Stimulated activated naive CD8-positive, alpha-beta T cell treated with anti-CD3 and anti-CD28 coated beads, Interleukin-15, Interleukin-2, amounts not matched to agents 100 U/mL and 50 U/mL, for 24 hours (primary cell): ENCODE measurements at regions not wholly inside any gene's neighbourhood (a gene's known extent, or its start where the extent isn't known, plus 50 kb on each side); places are given as distances from the start of the nearest gene placed in this dataset.

Experiments
- ATAC-seq: fragments of 150-1000 bp; cut with Tn5 transposase; one replicate; pipeline ENCODE4 v1.10.0; 2021
- DNase-seq: peaks from one replicate; pipeline ENCODE4 v3.0.0; 2021

GRCh38 chr2:103103678-103104077 is 341.8 kb downstream of the TMEM182 start:
- no peak for ATAC-seq
- DNase-seq, result no peak

- ATAC-seq (no peak), DNase-seq (no peak)
Measured at GRCh38 chr2:103119352-103119751, 357.5 kb downstream of the TMEM182 start.

DNA sequence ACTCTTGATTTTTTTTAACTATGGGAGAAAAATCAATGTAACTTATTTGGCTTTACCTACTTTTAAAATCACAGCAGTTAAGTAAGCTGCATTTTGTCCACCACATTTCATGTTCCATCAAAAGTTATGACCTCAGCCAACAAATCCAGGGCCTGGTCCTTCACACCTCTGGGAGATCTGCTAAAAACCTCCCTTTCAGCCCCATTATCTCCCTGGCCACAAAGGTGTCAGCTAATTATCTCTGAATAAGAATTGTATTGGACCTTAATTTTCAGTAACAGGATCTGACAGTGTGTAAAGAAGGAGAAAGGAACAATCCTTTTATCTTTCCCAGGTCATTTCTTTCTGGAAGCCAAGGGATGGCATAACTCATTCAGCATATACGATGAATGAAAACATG is 359.3 kb downstream of the TMEM182 start:
- ATAC-seq (no peak), DNase-seq (no peak)

- ATAC-seq (no peak), DNase-seq (no peak)
Measured at GRCh38 chr2:103123516-103123915, 361.7 kb downstream of the TMEM182 start.

- no peak for ATAC-seq
- no peak for DNase-seq
Measured at GRCh38 chr2:103130857-103131256, 369.0 kb downstream of the TMEM182 start.

DNA sequence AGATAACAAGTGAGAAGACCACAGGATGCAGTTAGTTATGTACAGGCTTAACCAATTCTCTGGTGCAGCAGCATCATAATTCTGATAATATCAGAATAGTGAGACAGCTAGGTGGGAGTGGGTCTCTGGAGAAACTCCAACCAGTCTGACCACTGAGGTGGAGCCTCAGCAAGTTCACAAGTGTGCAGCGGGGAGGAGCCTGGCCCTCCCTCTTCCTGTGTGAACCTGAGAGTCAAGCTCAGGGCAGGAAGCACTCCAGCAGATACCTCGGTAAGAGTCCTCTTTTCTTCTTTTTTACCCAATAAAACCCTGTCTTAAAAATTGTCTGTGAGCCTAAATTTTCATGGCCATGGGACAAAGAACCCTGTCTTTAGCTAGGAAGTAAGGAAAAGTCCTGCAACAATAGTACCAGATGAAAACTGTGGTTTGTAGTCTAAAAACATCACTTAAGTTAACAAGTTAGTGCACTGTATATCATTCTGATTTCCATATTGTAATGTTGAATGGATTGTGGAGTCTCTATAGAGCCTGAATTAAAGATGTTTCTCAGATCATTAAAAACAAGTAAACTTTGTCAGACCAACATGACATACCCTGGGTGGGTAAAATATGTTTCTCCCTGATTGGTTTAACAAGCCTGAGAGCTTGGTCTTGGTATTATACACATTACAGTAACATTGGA is 370.8 kb downstream of the TMEM182 start:
- ATAC-seq (peak; percentile 23), DNase-seq (no peak)

GRCh38 chr2:103135679-103136078 is 373.8 kb downstream of the TMEM182 start:
- DNase-seq (no peak), ATAC-seq (no peak)

DNA sequence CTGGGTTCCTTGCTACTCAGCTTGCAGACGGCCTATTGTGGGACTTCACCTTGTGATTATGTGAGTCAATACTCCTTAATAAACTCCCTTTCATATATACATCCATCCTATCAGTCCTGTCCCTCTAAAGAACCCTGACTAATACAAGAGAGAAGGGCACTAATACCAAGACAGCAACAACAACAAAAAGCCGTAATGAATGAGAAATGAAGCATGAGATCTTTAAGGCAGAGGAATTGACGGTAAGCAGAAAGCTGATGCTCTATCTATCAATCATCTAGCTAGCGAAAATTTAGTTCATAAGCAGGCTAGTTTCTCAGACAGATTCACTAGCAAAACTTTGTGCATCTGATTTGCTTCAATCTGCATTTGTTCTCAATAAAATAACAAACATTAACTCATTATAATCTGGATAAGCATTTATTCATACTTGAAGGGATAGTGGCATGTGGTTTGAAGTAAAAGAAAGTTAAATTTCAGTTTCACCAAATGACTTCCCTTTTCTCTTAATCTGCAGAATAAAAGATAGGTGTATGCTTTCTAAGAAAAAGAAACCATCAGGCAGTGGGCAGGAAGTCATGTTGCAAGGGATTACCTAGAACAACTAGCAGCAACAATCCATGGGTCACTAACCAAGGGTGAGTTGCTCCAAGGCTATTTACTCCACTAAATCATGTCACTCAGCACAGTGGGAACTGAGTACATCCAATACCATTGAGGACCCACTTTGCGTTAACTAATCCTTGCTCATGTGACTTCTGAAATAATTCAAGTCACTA is 376.5 kb downstream of the TMEM182 start:
- DNase-seq (no peak), ATAC-seq (no peak)

DNA sequence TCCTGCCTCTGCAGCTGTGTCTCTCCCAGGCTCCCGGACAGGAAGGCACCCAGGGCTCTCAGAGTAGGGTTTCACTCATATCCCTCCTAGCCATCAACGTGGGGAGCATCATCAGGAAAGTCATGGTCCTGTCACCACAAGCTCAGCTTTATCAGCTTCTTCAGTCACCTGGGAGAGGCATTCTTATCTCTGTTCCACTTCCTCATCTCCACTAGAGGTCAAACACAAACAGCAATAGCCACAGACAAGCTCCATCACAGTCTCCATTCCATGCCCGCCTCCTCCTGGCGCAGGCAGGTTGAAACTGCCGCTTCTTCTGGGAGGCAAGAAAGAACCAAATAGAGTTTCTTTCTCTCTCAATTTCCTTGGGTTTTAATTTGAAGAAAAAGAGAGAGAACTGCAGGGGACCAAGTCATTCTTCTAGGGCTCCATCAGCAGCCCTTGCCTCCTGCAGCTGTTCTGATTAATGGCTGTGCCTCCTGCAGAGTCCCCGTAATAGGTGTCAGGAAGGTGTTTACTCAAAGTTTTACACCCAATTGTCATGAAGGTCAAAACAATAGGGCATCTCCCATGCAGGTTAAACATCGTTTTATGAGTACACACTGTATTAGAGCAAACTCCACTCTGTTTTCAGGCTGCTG is 377.9 kb downstream of the TMEM182 start:
- no peak for ATAC-seq
- DNase-seq, result no peak

- ATAC-seq (no peak), DNase-seq (no peak)
Measured at GRCh38 chr2:103144837-103145236, 383.0 kb downstream of the TMEM182 start.

- DNase-seq (no peak), ATAC-seq (no peak)
Measured at GRCh38 chr2:103145739-103146138, 383.9 kb downstream of the TMEM182 start.

DNA sequence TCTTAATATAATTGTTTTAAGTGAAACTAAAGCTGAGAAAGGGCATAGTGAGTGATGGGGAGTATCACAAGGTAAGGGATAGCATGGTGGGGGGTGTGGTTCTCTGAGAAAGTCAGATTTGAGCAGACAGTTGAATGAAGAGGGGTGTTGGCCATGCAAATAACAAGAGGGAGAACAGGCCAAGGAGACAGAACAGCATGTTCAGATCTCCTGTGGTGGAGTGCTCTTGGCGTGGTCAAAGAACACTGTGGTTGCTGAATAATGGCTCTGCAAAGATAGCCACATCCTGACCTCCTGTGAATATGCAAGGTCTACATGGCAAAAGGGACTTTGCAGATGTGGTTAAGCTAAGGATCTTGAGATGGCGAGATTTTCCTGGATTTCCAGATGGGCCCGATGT is 389.2 kb downstream of the TMEM182 start:
- ATAC-seq (no peak), DNase-seq (no peak)

GRCh38 chr2:103152556-103152955 is 390.7 kb downstream of the TMEM182 start:
- no peak for DNase-seq
- no peak for ATAC-seq

- DNase-seq (no peak), ATAC-seq (no peak)
Measured at GRCh38 chr2:103153580-103154284, 391.9 kb downstream of the TMEM182 start.

DNA sequence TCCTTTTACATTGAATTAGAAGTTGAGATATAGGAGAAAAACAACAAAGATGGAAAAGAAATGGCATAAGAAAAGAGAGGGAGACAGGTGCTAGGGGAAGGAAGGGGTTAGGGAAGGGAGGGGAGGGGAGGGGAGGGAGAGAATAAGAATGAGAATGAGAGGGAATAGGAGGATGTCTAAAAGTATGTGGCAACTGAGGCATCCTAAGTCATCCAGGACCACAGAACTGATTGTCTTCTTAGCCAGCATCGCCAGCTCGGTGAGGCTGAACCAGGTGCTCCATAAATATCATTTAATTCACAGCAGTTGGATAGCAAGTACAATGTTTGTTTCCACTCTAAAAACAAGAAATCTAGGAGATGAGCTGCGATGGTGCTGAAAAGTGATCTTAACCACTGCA is 393.5 kb downstream of the TMEM182 start:
- no peak for ATAC-seq
- DNase-seq, result no peak

DNA sequence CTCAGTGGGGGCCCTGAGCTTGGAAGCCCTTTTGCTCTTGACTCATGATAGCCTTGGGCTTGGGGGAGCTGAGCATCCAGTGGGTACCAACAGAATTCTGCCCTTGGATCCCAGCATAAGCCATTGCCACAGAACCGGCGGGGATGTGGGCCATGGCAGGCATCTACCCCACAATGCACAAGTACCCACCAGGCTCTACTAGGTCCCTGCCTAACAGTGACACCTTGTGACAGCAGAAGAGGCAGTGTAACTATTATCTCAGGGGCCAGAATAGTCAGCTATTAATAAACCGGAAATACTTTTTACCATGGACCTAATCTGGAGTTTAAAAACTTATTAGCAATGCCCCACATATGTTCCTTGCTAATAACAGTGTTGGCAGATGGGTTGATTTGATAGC is 397.2 kb downstream of the TMEM182 start:
- DNase-seq, result no peak
- ATAC-seq, result no peak

DNA sequence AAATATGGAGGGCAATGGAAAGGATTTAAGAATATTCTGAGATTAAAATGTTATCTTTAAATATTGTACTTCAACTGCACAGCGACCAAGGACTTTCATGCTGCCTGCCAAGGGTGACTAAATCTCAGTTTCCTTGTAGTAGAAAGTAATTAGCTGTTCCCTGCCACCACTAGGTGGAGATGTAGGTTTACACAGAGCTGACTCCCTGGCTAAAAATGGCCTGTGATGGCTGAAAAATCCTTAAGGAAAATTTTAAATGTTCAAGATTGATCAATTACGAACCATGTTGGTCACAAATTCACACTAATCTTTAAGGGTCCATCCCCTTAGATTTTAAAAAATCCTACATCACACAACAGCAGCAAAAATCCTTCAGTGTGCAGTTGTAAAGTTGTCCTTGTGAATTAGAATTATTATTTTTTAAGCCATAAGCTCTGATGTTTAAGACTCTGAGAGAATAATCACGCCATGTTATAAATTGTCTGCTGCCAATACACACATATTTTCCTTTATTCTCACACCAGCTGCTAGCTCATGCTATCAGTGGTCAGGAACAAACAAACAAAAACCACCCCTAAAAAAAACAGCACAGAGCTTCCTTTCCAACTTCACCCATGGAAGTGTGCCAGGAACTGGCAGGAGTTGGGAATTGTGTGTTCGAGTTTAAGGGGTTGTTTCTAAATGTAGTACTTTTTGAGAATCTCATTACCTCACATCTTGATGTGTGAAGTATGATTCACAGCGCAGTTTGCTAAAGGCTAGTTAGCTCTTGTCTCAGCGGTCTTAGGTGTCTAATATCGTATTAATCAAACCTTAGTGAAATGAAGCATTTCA is 399.8 kb downstream of the TMEM182 start:
- no peak for ATAC-seq
- no peak for DNase-seq

DNA sequence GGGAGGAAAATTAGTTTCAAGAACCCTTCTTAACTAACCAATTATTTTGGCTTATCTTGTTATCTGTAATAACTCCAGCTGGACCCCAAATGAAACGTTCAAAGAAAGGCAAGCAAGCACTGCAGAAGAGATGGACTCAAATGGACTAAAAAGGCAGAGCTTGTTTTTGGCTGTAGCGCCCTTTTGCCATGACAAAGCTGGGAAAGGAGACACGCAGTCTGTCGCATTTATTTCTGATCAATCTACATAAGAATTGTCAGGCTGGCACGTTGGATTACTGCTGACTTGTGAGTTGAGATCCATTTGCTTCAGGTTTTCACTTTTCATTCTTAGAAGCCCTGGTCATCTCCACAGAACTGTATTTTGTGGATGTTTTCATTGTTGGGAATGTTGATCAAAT is 402.9 kb downstream of the TMEM182 start:
- no peak for DNase-seq
- ATAC-seq, result no peak

- no peak for DNase-seq
- ATAC-seq, result no peak
Measured at GRCh38 chr2:103165836-103166235, 404.0 kb downstream of the TMEM182 start.

DNA sequence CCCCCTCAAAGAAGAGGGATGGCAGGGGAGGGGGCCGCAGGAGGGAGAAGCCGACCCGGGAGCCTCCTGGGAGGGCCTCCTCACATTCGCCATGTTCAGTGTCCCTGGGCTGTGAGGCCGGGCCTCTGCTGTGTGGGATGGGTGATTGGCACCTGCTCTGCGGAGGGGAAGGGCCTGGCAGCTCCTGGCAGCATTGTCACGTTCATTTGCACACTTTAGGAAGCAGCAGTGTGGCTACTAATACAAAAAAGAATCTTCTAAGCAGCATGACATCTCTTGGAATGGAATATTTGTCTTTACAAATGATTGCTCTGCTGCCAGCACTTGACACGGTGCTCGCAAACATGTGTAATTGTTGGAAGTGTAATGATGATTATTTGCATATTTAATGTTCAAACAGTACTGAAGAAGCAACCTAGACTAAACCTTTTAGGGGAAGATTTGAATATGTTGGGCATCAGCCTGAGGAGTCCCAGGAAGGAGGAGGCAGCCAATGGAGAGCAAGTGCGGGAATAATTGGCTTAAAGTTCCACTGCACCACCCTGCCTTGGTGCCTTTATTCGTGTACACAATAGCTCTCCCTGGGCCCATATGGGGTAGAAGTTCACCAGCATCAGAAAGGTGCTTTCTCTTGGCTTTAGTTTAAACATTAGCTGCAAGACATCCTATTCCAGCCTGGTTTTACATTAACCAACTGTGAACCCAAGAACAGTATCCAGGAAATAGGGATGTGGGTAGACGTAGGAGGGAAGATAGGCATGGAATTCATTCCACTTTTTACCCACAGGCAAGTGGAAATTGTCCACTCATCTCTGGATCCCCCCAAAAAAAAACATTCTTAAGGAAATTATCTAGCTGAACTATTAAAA is 404.9 kb downstream of the TMEM182 start:
- DNase-seq (no peak), ATAC-seq (no peak)

GRCh38 chr2:103167599-103167998 is 405.8 kb downstream of the TMEM182 start:
- ATAC-seq (no peak), DNase-seq (no peak)
